Nucleus accumbens (tissue), 56 donors: ENCODE measurements at regions not wholly inside any gene's neighbourhood (a gene's known extent, or its start where the extent isn't known, plus 50 kb on each side); places are given as distances from the start of the nearest gene placed in this dataset.

Experiments
- DNase-seq, 56 donors: peaks; one replicate each; lab custom pipeline; 2025; lab: John Stamatoyannopoulos, UW

DNA sequence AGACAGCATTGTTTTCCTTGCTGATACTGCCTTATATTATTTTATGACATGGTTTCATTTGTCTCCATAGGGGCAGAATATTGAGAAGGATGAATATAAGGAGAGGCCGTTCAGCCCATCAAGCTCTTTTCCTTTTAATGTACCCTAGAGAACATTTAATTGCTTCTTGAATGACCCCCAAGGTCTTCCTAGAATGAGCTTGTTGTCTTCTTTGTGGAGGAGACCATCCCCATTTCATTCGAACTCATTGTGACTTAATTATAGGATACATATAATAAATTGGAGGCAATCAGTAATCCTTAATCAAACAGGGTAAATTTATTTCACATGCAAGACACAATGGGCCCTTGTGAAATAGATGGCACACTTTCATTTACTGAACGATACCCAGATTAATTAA, 231.3 kb downstream of the MDFIC start:
- no peak for DNase-seq

DNA sequence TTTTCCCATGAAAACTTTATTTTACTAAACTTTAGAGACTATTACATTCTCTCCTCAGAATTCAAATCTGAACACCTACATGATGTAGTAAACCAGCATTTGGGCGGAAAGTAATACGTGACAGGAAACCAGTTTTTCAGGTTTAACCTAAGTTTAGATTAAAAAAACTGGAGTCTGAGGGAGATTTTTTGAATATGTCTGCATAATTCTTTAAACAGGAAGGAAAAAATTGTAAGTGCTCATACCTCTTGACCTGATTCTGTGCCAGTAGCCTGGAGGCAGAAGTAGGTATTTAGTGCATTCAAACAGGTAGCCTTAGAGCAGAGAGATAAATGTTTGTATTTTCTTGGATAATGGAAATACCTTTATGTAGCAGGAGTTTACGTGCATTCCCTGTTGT, 224.3 kb downstream of the MDFIC start:
- DNase-seq, result no peak

DNA sequence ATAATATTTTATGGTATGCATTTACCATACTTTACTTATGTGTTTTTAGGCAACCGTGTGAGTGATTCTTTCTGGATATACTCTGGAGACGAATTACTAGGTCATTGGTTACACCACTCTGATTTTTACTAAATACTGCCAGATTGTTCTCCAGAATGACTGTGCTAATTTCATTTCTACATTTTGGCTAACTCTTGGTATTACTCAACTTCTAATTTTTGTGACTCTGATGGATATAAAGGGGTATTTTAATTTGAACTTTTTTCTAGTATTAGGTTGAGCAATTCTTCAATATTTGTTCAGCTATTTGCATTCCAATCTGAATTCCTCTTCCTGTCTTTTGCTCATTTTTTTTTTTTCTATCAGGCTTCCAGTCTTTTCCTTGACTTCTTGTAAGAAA, 223.6 kb downstream of the MDFIC start:
- no peak for DNase-seq

DNA sequence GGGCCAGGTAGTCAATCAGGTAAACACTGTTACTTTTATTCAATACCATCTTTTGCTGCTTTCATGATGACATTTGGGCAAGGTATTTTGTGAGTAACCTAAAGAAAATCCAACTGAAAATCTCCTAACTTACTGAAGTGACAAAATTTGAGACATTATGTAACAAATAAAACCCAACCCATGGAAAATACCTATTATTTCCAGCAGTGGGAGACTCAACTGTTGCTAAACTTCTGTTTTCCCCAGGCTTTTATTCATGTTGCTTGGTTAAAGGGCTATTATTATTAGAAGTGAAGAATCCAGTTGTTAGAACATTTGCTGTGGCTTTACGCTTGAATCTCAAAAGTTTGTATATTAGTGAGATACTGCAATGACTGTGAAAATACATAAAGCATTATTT, 215.9 kb downstream of the MDFIC start:
- DNase-seq, result no peak

DNA sequence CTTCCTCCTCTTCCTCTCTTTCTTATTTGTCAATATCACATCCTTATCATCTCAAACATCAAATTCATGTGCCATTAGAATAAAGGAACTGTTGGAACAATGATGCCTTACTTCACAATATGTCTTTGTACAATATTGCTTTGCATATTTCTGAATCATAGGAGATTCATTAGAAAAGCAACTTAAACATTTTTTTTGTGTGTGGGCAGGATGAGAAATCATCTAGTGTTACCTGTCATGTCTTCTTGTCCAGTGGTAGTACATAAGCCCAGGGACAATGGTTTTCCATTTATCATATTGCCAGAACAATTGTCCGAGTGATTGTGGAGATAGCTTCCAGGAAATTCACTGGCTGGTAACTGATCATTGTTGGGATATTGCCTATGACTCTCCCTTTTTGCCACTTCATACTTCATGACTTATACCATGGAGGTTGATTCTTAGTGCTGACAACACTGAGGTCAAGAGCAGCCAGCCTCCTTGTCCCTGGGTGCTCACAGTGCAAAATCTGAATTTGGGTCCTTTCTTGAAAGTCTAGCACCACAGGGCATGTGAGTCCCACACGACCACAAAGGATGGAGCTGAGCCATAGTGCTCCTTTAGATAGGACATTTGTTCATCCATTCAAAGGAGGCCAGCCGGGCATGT, 215.0 kb downstream of the MDFIC start:
- DNase-seq, result no peak

DNA sequence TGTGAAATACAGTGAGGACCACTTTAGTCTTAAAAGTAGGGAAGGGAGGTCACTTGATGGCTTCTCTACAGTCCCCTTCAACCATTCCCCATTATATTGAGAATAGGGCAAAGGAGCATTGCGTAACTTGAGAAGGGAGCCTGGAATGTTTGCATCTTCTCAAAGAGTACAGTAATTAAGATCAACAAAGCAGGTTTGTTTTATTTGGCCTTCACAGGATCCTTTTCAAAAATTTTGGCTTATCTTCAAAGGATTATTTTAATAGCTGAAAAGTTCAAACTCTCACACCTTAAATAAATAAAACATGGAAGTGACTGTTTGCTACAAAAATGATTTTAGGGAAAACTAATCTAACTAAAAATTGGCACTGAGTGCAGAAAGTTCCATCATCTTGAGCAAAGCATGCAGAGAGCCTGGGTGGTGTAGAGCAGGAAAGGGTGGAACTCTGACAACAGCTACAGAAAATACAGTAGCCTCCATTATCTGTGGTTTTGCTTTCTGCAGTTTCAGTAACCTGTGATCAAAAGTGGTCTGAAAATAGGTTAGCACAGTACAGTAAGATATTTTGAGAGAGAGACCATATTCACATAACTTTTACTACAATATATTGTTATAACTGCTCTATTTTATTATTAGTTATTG, 214.0 kb downstream of the MDFIC start:
- DNase-seq, result no peak

DNA sequence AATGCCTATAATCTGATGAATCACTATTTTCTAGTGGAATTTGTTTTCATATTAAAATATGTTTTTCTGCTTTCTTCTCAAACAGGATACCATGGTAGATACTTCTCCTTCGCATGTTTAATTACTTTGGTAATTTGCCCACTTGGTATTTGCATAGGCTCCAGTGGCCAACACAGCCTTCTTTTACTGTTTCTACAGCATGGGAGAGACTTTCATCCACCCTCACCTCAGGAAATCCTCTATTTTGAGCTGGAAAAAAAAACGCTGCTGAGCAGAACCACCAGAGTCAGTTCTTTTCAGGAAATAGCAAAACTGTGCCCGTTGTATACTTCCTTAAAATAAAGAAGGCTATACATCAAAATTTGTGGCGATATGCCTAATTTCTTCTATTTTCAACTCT, 213.3 kb downstream of the MDFIC start:
- no peak for DNase-seq

DNA sequence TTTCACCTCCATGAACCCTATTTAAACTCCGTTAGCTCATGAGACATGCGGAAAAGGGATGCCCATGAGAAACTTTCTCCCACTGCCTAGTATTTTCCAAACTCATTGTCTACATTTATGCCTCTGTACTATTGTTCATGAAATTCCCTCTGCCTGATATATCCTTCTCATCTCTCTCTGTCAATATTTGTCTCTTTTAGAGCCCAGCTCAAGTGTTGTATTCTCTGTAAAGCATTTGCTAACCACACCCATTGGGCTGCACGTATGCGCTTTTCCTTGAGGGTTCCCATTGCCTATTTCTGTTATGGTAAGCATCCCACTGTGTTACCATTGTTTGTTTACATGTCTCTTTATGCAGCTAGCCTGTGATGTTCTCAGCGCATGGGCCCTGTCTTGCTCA, 211.4 kb downstream of the MDFIC start:
- no peak for DNase-seq

DNA sequence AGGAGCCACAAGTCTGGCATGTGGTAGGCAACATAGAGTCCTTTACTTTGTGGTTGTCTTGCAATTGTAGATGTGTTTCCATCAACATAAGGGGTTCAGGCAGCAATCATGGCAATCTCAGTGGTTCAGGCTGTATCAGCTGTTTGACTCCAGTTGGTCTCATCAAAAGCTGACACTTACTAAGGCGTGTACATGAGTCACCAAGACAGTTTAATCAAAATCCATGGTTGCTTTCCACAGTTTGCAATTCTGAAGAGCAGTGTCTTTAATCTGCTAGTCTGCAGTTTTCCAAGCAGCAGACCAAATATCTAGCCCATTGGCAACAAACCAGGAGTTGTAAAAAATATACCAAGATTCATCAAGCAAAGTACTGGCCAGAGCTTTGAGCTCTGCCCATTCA, 210.2 kb downstream of the MDFIC start:
- no peak for DNase-seq

DNA sequence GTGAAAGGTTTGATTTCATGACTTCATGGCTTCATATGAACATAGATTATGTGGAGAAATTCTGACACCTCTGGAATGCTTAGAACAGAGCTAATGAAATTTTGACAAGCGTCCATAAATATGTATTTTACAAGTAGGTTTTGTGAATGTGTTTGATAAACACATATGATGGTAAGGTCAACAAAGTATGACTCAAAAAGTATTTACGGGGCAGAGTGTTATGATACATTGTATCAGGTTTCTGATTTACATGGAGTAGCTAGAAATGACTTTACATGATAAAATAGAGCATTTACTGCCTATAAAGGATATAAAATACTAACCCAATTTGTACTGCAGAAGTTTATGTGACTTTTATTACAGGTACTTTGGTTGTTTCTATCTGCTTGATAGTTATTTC, 206.3 kb downstream of the MDFIC start:
- DNase-seq, result no peak

DNA sequence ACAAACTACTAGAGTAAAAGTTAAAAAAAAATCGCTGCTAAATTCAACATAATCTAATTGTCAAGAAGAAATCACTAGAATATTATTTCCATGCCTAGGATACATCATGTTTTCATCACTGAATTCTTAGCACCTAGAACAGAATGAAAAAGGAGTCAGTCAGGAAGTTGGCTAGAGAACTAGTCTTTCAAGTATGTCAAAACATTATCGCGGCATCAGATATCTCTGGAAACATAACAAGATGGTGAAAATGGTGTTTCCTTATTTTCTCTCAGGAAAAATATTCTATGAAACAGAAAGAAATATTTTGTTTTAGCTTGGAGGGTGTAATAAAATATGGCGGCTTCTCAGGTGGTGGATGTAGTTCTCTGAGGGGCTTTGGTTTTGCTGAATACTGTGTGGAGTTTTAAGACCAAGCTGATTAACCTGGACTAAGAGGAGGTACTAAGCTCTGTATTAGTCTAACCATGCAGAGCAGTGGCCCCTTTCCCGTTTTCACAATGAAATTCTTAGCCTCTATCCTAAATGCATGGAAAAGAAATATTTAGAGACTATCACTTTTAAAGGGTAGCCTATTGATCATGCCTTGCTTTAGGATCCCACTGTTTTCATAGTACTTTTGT, 205.6 kb downstream of the MDFIC start:
- no peak for DNase-seq

DNA sequence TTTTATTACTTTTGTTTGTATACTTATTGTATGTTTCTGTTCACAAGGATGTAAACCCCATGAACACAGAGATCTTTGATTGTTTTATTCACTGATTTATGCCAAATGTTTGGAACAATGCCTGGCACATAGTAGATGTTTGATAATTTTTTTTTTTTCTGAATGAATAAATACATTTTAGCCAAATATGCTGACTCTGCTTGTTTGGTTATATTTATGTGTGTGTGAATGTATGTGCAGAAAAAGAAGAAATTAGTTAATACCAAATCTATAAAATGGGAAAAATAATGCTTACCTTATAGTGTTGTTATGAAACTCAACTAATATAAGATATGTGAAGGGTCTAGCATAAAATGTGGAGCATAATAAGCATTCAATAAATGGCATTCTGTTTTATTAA, 203.9 kb downstream of the MDFIC start:
- no peak for DNase-seq

DNA sequence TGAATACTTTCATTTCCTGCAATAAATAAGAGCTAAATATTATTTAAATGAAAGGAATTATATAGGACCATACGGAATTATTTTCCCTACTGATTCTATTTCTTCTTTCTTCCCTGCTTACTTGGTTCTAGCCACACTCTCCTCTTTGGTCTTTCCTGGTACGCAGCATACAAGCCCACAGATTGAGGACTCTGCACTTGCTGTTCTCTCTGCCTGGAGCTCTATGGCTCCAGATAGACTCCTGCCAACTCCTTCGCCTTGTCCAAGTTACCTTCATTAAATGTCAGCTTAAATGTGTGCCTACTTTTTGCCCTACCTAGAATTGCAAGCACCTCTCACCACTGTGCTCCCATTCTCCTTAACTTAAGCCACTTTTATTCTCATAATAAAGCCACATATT, 203.4 kb downstream of the MDFIC start:
- DNase-seq, result no peak

DNA sequence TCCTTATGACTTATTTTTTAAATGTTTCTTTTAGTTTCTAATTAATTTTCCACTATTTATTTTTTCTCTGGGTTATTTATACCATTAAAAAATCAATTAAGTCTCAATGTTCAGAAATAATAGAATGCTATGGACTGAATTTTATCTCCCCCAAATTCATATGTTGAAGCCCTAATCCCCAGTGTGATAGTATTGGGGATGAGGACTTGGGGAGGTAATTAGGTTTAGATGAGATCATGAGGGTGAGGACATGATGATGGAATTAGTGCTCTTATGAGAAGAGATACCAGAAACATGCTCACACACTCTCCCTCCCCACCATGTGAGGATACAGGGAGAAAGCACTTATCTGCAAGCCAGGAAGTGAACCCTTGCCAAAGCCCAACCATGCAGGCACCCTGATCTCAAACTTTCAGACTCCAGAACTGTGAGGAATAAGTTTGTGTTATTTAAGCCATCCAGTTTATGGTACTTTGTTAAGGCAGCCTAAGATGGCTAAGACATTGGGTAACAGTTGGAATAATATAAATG, 202.6 kb downstream of the MDFIC start:
- DNase-seq, result no peak

DNA sequence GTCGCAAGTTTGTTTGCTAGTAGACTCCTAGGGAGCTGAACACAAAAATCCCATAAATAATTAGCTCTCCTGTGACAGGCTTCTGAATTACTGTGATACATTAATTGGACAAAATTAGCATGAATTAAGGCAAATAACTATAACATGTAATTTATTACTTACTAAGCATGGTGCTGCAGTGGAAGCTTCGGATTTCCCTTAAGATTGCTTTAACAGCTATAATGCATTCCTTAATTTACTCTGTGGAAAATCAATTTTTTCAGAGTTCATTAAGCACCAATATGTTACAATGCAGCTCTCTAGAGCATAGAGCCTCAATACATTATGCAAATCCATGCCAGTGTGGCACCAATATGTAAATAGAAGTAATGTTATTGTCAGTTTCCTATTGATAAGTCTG, 201.5 kb downstream of the MDFIC start:
- DNase-seq, result no peak

DNA sequence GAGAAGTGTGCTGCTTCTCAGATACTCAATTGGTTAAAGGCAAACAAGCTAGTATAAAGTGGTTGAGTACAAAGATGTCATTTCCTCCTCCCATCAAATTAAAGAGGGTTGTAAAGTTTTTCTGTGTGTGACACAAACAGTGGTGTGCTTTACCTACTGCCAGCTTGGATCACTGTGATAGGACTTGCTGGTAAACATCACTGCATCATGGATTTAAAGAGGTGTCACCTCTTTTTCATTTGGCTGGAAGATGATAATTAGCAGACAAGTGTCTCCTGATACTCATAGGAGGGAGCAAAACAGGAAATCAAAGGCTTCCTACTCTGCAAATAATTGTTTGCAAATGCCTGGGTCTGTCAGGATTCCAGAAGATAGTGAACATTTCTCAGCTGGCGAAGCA, 200.5 kb downstream of the MDFIC start:
- no peak for DNase-seq

DNA sequence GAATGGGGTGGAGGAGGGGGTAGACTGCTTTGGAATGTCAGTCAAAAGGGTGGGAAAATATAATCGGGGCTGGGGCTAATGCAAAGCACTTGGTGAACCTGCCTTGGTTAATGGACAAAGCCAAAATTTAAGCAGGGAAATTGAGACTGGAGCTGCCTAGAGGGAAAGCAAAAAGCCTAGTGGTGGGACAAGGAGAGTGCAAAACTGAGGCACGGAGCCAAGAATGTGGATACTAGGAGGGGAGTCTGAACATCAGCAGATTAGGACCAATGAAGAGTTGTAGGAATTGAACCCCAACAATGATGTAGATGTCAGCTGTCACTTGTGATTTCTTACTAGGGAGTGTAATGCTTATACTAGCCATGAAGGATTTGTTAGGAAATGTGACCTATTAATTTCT, 195.9 kb downstream of the MDFIC start:
- no peak for DNase-seq

DNA sequence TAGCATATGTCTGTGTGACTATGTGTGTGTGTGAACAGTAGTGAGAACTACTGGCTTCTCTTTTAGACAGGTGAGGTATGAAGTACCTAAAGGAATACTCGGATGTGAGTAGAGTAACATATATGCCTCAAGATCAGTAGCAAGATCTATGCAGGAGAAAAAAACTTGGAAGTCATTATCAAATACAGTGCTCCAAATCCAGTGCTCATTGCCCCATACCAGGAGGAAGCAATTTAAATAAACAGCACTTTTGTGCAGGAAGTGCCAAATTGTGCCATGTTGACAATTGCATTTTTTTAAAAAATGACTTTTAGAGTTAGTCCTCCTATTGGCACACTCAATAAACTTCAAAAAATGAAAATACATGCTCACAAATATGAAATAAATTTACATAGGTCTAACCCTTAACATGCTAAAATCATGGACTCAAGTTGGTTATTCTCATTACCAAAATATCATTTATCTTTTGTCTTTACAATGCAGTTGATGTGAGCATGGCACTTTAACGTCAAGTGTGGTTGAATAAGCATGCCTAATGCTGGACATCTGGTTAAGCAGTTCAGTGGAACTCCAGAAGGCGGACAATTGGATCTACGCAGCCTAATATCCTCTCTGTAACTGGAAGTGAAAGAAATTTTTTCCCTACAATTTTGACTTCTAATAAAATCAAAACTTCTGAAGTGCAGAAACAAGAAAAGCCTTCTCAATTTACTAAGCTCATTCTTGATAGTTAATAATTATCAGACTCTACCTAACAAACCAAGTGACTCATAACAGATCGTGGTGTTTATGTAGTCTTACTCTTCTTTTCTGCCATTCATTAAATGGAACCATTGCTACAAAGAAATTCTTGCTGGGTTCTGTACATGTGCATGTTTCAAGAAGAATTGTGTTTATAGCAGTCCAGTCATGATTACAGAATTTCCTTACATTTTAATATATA, 195.2 kb downstream of the MDFIC start:
- no peak for DNase-seq

DNA sequence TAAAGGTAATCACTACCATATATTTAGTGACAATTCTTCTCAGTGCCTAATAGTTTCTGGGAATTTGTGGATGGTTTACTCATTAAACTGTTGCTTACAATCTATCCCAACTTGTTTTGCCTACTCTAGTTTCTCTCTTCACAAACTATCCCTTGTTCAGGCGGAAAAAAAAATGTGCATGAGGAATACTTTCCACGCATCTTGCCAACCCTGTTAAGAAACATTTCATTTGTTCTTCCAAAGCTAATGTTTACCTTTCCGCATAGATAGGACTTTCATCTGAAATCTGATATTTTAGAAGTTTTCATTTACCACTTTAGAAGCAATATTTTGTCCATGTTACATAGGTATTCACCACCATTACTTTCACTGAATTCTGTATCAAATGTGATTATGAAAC, 191.9 kb downstream of the MDFIC start:
- no peak for DNase-seq

DNA sequence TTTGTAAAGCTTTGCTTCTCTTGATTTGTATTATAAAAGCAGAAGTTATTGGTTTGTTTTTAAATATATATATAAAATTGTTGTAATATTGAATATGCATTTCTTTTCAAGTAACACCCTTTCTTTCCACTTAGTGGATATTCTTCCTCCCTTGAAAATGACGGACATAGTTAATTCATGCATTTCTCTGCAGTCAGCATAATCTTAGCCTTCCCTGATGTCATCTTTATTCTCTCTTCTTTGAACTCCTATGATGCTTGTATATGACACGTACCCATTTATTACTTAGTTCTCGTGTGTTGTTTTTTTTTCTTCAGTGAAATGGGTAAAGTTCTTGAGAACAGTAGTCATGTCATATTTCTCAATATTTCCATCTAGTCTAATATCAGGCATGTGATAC, 191.2 kb downstream of the MDFIC start:
- DNase-seq, result no peak

DNA sequence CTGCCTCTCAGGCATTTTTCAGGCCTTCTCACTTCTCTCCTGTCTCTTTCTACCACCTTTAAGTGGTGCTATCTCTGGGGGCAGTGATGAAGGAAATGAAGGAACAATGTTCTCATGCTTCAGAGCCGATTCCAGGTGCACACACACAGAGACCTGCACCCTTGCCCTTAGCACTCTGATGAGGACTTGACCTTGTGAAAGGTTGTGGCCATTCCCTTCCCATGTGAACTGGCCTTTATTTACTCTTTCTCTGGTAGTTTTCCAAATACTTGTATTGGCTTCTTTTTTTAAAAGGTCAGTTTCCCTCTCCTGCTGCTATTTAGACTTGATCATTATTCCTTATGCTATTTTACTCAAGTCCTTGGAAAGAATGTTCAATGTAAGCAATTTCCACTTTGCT, 188.6 kb downstream of the MDFIC start:
- DNase-seq, result no peak
